Astrocyte (in vitro differentiated cells and primary cell): ENCODE measurements at regions not wholly inside any gene's neighbourhood (a gene's known extent, or its start where the extent isn't known, plus 50 kb on each side); places are given as distances from the start of the nearest gene placed in this dataset.
A peak's percentile ranks its signal among the peaks of the same experiment; 100 is the strongest.

Source experiments
- DNase-seq: peaks from one replicate; pipeline ENCODE4 v3.0.0-alpha.2; 2010; ENCODE audit warnings: low read depth
- FAIRE-seq: peaks from 2 replicates; lab custom pipeline; 2011; peaks lifted over from hg19 to GRCh38; lab: Jason Lieb, UNC
- H2AFZ ChIP-seq: 2 replicates; pipeline ENCODE4 v1.6.0; 2012; ENCODE audit warnings: low read depth, low read length, inconsistent platforms
- H3K27ac ChIP-seq: 2 replicates; pipeline ENCODE4 v1.5.1; 2011; ENCODE audit warnings: low read depth, low read length, inconsistent platforms
- H3K27me3 ChIP-seq: 2 replicates; pipeline ENCODE4 v1.6.0; 2011; ENCODE audit warnings: low read length, inconsistent platforms; ENCODE audit not compliant: insufficient read depth
- H3K36me3 ChIP-seq: 2 replicates; pipeline ENCODE4 v1.5.1; 2011; ENCODE audit warnings: low read length, inconsistent platforms; ENCODE audit not compliant: insufficient read depth
- H3K4me1 ChIP-seq: 2 replicates; pipeline ENCODE4 v1.5.1; 2011; ENCODE audit warnings: low read length, inconsistent platforms; ENCODE audit not compliant: insufficient read depth
- H3K4me2 ChIP-seq: 2 replicates; pipeline ENCODE4 v1.6.0; 2012; ENCODE audit warnings: low read length, inconsistent platforms
- H3K4me3 ChIP-seq: 2 replicates; pipeline ENCODE4 v1.5.1; 2011; ENCODE audit warnings: low read depth, mild to moderate bottlenecking, low read length, inconsistent platforms; ENCODE audit not compliant: insufficient read depth
- H3K79me2 ChIP-seq: 2 replicates; pipeline ENCODE4 v1.6.0; 2012; ENCODE audit warnings: mild to moderate bottlenecking, low read length, inconsistent platforms; ENCODE audit not compliant: insufficient read depth
- H3K9ac ChIP-seq: 2 replicates; pipeline ENCODE4 v1.6.0; 2012; ENCODE audit warnings: mild to moderate bottlenecking, low read length, inconsistent platforms
- H3K9me3 ChIP-seq: 2 replicates; pipeline ENCODE4 v1.5.1; 2012; ENCODE audit warnings: low read depth, mild to moderate bottlenecking, low read length, inconsistent platforms; ENCODE audit not compliant: insufficient read depth
- H4K20me1 ChIP-seq: 2 replicates; pipeline ENCODE4 v1.6.0; 2012; ENCODE audit warnings: low read length, inconsistent platforms; ENCODE audit not compliant: insufficient read depth
- H3K27ac Mint-ChIP-seq: one replicate; pipeline ENCODE4 v1.8.0; 2021; ENCODE audit warnings: mild to moderate bottlenecking, mixed read lengths; ENCODE audit not compliant: unreplicated experiment
- H3K27me3 Mint-ChIP-seq: one replicate; pipeline ENCODE4 v1.8.0; 2021; ENCODE audit warnings: low read depth, mixed read lengths; ENCODE audit not compliant: unreplicated experiment
- H3K36me3 Mint-ChIP-seq: one replicate; pipeline ENCODE4 v1.8.0; 2021; ENCODE audit warnings: low read depth, mixed read lengths; ENCODE audit not compliant: unreplicated experiment
- H3K4me1 Mint-ChIP-seq: one replicate; pipeline ENCODE4 v1.8.0; 2021; ENCODE audit warnings: low read depth, mixed read lengths; ENCODE audit not compliant: unreplicated experiment
- H3K4me3 Mint-ChIP-seq: one replicate; pipeline ENCODE4 v1.8.0; 2021; ENCODE audit warnings: mild to moderate bottlenecking, moderate library complexity, mixed read lengths; ENCODE audit not compliant: unreplicated experiment
- H3K9me3 Mint-ChIP-seq: one replicate; pipeline ENCODE4 v1.8.0; 2021; ENCODE audit warnings: mild to moderate bottlenecking, mixed read lengths; ENCODE audit not compliant: unreplicated experiment
- EZH2 ChIP-seq: IDR thresholded peaks from 2 replicates; pipeline ENCODE4 v1.6.1; 2012; ENCODE audit warnings: mild to moderate bottlenecking, low read length, inconsistent platforms; ENCODE audit not compliant: insufficient read depth
- TF ChIP-seq, protein P1 (sequence below): IDR thresholded peaks from 2 replicates; pipeline ENCODE4 v1.5.1; 2011; ENCODE audit warnings: low read depth, mild to moderate bottlenecking, inconsistent platforms, low read length, moderate library complexity; ENCODE audit not compliant: insufficient read depth

DNA sequence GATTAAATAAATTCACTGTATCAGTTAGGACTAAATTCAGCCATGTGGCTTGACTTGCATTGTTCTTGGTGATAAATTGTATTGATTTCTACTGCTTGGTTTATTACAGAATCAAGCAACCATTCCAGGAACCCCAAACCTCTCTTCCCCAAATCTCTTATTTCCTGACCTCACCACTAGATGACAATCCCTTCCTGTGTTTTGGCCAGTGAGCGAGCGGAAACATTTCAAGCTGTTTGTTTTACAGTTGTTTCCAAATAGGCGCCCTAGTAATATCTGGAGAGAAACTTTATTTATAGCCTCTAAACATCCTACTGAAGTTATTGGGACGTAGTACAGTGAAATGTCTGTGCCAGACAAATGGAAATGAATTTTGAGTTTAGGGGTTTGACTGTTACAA lies 161.1 kb downstream of the SNAPC1 start:
- no peaks in the 10 kb centered on the region for H3K79me2 ChIP-seq
- no peak overlapping the region for H3K4me2 ChIP-seq
- H2AFZ ChIP-seq: no peak overlapping the region
- H3K4me1 Mint-ChIP-seq: peaks cover 24% of the 10 kb centered on the region
- peak; percentile 6 for DNase-seq
- H3K4me1 ChIP-seq: peaks cover 28% of the 10 kb centered on the region
- H3K9me3 ChIP-seq: no peaks in the 10 kb centered on the region
- H4K20me1 ChIP-seq: no peaks in the 10 kb centered on the region
- no peak for FAIRE-seq
- no peak overlapping the region for H3K4me3 ChIP-seq
- peaks cover 2% of the 10 kb centered on the region for H3K9me3 Mint-ChIP-seq
- no peak overlapping the region for H3K9ac ChIP-seq
- H3K27ac ChIP-seq: no peak overlapping the region
- no peak for TF ChIP-seq EZH2
- TF ChIP-seq, protein P1, sequence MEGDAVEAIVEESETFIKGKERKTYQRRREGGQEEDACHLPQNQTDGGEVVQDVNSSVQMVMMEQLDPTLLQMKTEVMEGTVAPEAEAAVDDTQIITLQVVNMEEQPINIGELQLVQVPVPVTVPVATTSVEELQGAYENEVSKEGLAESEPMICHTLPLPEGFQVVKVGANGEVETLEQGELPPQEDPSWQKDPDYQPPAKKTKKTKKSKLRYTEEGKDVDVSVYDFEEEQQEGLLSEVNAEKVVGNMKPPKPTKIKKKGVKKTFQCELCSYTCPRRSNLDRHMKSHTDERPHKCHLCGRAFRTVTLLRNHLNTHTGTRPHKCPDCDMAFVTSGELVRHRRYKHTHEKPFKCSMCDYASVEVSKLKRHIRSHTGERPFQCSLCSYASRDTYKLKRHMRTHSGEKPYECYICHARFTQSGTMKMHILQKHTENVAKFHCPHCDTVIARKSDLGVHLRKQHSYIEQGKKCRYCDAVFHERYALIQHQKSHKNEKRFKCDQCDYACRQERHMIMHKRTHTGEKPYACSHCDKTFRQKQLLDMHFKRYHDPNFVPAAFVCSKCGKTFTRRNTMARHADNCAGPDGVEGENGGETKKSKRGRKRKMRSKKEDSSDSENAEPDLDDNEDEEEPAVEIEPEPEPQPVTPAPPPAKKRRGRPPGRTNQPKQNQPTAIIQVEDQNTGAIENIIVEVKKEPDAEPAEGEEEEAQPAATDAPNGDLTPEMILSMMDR: peak; percentile 38
- H3K36me3 Mint-ChIP-seq: no peaks in the 10 kb centered on the region
- no peak overlapping the region for H3K4me3 Mint-ChIP-seq
- no peaks in the 10 kb centered on the region for H3K27me3 Mint-ChIP-seq
- H3K27ac Mint-ChIP-seq: no peak overlapping the region
- no peaks in the 10 kb centered on the region for H3K36me3 ChIP-seq
- H3K27me3 ChIP-seq: no peaks in the 10 kb centered on the region

DNA sequence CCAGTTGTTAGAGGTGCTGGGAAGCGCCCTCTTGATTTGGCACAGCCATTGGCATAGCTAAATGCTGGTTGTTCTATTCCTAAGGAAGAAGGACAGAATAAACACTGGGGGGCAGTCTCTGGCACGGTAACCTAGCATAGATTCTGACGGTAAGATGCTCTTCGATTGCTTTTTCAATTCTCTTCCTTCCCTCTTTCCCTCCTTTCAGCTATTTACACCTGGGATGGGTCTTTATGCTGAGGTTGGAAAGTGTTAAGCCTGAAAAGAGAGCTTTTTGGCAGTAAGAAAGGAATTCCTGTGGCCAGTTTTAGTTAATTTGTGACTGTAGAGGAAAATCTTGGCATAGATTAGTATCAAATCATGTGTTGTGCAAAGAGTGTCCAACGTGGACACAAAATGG lies 162.8 kb downstream of the SNAPC1 start:
- no peak for TF ChIP-seq EZH2
- TF ChIP-seq, protein P1: peak; percentile 25
- Histone ChIP-seq H2AFZ (no peak overlapping the region), H3K4me2 (no peak overlapping the region), H3K4me3 (no peak overlapping the region), H3K27ac (peak overlapping the region; percentile 74), H3K27me3 (no peaks in the 10 kb centered on the region), H3K9me3 (no peaks in the 10 kb centered on the region), H3K79me2 (no peaks in the 10 kb centered on the region), H3K36me3 (no peaks in the 10 kb centered on the region), H4K20me1 (no peaks in the 10 kb centered on the region), H3K9ac (no peak overlapping the region), H3K4me1 (peaks cover 28% of the 10 kb centered on the region)
- Mint-ChIP-seq H3K9me3 (peaks cover 2% of the 10 kb centered on the region), H3K36me3 (no peaks in the 10 kb centered on the region), H3K27me3 (no peaks in the 10 kb centered on the region), H3K27ac (peak overlapping the region; percentile 35), H3K4me3 (no peak overlapping the region), H3K4me1 (peaks cover 33% of the 10 kb centered on the region)
- no peak for FAIRE-seq
- DNase-seq: peak; percentile 15

DNA sequence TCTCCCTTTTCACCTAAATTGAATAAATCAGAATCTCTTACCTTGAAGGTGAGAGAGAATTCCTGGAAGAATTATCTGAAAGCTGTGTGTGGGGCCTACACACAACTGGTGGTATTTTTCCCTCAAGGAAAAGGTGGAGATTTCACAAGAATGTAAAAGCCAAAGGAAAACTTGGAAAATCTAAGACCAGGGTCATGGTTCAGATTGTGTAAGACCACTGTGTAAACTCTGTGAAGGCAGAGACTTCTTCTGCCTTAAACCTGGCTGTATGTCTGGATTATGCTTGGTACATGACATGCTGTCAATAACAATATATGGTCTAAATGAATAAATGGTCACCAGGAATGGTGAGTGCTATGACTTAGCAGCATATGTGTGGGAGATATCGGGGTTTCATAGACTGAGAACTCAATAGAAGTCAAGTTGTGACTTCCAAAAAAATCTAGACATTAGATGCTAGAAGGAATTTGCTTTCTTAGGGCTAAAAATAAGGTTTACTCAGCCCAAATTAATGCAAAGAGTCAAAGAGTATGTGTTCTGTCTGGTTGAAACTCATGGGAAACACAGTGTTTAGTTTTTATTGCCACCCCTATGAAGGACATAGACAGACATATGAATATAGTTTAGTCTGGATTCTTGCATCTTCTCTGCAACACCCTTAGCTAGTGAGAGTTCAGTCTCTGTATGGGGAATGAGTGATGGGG lies 163.7 kb downstream of the SNAPC1 start:
- Histone ChIP-seq H2AFZ (no peak overlapping the region), H3K4me2 (peak overlapping the region; percentile 76), H3K27me3 (no peaks in the 10 kb centered on the region), H3K79me2 (no peaks in the 10 kb centered on the region), H3K36me3 (no peaks in the 10 kb centered on the region), H3K27ac (peak overlapping the region; percentile 74), H3K4me1 (peaks cover 28% of the 10 kb centered on the region), H3K9me3 (no peaks in the 10 kb centered on the region), H3K9ac (peak overlapping the region; percentile 53), H3K4me3 (no peak overlapping the region), H4K20me1 (no peaks in the 10 kb centered on the region)
- Mint-ChIP-seq H3K4me3 (no peak overlapping the region), H3K4me1 (peaks cover 33% of the 10 kb centered on the region), H3K27ac (peak overlapping the region; percentile 93), H3K27me3 (no peaks in the 10 kb centered on the region), H3K36me3 (no peaks in the 10 kb centered on the region), H3K9me3 (no peaks in the 10 kb centered on the region)
- TF ChIP-seq, protein P1: no peak
- no peak for TF ChIP-seq EZH2
- DNase-seq (peak; percentile 28), FAIRE-seq (peak; percentile 41)
